Nephron progenitor cell (in vitro differentiated cells): ENCODE measurements at regions not wholly inside any gene's neighbourhood (a gene's known extent, or its start where the extent isn't known, plus 50 kb on each side); places are given as distances from the start of the nearest gene placed in this dataset.

Source experiments
- DNase-seq: peaks from one replicate; pipeline ENCODE4 v3.0.0; 2021
- H3K27ac Mint-ChIP-seq: 2 replicates; pipeline ENCODE4 v1.8.0; 2021; ENCODE audit warnings: mild to moderate bottlenecking, moderate library complexity, mixed read lengths
- H3K27me3 Mint-ChIP-seq: 2 replicates; pipeline ENCODE4 v1.8.0; 2021; ENCODE audit warnings: mild to moderate bottlenecking, low read depth, mixed read lengths; ENCODE audit not compliant: poor library complexity
- H3K36me3 Mint-ChIP-seq: 2 replicates; pipeline ENCODE4 v1.8.0; 2021; ENCODE audit warnings: low read depth, mixed read lengths
- H3K4me1 Mint-ChIP-seq: 2 replicates; pipeline ENCODE4 v1.8.0; 2021; ENCODE audit warnings: mixed read lengths
- H3K4me3 Mint-ChIP-seq: 2 replicates; pipeline ENCODE4 v1.8.0; 2021; ENCODE audit warnings: mild to moderate bottlenecking, moderate library complexity, mixed read lengths
- H3K9me3 Mint-ChIP-seq: 2 replicates; pipeline ENCODE4 v1.8.0; 2021; ENCODE audit warnings: mild to moderate bottlenecking, moderate library complexity, mixed read lengths
- TF ChIP-seq, protein P1 (sequence below): fragments of 200-600 bp; sonication (generic); IDR thresholded peaks from 2 replicates; pipeline ENCODE4 v1.5.0; 2021; ENCODE audit warnings: antibody characterized with exemption

DNA sequence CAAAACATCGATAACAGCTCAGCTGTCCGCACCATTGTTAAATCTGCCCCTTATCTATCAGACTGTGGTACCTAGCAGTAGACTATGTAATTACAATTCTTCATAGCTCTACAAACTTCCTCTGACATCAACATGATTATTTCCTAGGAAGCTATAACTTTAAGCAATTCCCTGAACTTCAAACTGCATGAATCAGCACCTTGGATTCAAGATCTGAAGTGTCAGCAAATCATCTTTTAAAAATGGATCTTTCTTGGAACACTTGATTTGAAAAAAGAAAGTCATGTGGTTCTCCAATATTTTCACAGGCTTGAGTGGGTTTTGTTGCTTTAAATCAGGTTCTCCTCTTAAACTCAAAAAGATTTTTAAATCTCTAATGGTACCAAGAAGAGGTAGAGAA lies 680.7 kb upstream of the LMCD1 start:
- no peak for DNase-seq
- Mint-ChIP-seq H3K36me3 (peaks cover 9% of the 10 kb centered on the region), H3K4me1 (no peaks in the 10 kb centered on the region), H3K27me3 (no peaks in the 10 kb centered on the region), H3K9me3 (peaks cover 37% of the 10 kb centered on the region), H3K4me3 (no peak overlapping the region), H3K27ac (no peak overlapping the region)
- TF ChIP-seq, protein P1, sequence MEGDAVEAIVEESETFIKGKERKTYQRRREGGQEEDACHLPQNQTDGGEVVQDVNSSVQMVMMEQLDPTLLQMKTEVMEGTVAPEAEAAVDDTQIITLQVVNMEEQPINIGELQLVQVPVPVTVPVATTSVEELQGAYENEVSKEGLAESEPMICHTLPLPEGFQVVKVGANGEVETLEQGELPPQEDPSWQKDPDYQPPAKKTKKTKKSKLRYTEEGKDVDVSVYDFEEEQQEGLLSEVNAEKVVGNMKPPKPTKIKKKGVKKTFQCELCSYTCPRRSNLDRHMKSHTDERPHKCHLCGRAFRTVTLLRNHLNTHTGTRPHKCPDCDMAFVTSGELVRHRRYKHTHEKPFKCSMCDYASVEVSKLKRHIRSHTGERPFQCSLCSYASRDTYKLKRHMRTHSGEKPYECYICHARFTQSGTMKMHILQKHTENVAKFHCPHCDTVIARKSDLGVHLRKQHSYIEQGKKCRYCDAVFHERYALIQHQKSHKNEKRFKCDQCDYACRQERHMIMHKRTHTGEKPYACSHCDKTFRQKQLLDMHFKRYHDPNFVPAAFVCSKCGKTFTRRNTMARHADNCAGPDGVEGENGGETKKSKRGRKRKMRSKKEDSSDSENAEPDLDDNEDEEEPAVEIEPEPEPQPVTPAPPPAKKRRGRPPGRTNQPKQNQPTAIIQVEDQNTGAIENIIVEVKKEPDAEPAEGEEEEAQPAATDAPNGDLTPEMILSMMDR = no peak

DNA sequence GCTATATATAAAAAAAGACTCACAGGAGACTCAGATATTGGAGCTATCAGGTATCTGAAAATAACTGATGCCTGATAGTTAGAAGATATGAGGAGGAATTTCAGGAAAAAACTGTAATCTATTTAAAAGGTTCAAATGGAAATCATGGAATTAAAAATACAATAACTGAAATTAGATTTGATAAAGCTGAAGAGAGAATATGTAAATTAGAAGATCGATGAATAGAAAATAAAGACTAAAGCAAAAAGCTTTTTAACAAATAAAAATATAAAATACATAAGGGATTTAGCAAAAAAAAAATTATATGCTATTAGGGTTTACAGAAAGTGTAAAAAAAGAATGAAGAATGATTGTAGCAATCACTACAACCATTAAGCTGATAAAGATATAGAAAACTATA lies 679.8 kb upstream of the LMCD1 start:
- peaks cover 43% of the 10 kb centered on the region for H3K9me3 Mint-ChIP-seq

DNA sequence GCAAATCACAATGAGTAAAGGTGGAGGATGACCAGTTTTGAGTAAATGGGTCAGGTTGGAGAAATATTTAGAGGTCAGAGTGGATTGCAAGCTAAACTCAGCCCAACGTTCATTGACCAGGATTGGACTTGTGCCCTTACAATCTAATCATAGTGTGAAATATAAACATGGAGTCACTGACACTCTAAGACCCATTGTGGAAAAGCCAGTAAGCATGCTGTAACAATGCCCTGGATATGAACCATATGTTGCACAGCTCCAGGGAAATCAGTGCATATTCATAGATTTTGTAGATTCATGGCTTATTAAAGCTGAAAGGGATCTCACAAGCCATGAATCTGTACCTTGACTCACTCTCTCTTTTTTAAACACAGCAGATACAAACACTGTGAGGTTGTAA lies 660.2 kb upstream of the LMCD1 start:
- H3K27me3 Mint-ChIP-seq = no peaks in the 10 kb centered on the region
- no peak overlapping the region for H3K27ac Mint-ChIP-seq
- no peak for DNase-seq
- no peaks in the 10 kb centered on the region for H3K4me1 Mint-ChIP-seq
- no peaks in the 10 kb centered on the region for H3K36me3 Mint-ChIP-seq
- no peaks in the 10 kb centered on the region for H3K9me3 Mint-ChIP-seq
- no peak overlapping the region for H3K4me3 Mint-ChIP-seq
- TF ChIP-seq, protein P1 = no peak

More for the DNA sequence above, 679.8 kb upstream of the LMCD1 start:
- peaks cover 9% of the 10 kb centered on the region for H3K36me3 Mint-ChIP-seq
- DNase-seq = no peak
- TF ChIP-seq, protein P1 = no peak
- H3K27ac Mint-ChIP-seq = no peak overlapping the region
- H3K4me3 Mint-ChIP-seq = no peak overlapping the region
- no peaks in the 10 kb centered on the region for H3K27me3 Mint-ChIP-seq
- H3K4me1 Mint-ChIP-seq = no peaks in the 10 kb centered on the region

DNA sequence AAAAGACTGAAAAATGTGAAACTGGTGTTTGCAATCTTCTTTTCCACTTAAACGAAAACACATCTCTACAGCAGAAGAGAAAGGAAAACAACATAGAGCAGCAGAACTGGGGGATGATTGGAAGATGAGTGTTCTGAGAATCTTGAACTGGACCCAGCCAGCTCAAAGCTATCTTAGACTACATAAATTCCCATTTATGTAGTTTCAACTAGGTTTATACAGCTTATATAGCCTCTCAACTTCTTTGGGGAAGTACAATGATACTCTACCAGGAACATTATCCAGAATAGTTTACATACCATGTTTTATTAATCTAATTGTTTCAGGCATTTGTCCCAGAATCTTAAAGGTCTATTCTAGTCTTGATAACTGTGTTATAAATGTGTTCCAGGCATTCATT lies 658.2 kb upstream of the LMCD1 start:
- Mint-ChIP-seq H3K4me3 (no peak overlapping the region), H3K36me3 (no peaks in the 10 kb centered on the region), H3K27me3 (no peaks in the 10 kb centered on the region), H3K9me3 (no peaks in the 10 kb centered on the region), H3K4me1 (no peaks in the 10 kb centered on the region), H3K27ac (peak overlapping the region; percentile 46)
- no peak for DNase-seq
- TF ChIP-seq, protein P1 = no peak

DNA sequence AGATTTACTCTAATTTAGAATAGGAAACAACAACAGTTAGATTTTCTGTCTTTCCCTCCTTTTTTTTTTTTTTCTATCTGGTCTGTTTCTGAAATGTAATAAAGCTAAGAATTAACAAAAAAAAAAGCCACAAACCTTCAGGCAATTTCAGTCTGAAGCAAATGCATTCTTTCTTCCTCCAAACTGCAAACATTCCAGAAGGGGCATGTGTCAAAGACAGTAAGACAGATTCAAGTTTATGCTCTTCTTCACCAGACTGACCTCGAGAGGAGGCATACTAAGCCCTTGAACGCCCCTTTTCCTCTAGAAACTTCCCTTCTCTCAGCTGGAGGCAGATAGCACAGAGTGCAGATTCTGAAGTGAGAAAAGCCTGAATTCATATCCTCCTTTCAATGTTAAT lies 654.6 kb upstream of the LMCD1 start:
- Mint-ChIP-seq H3K9me3 (no peaks in the 10 kb centered on the region), H3K36me3 (no peaks in the 10 kb centered on the region), H3K4me1 (no peaks in the 10 kb centered on the region), H3K27me3 (no peaks in the 10 kb centered on the region), H3K27ac (no peak overlapping the region), H3K4me3 (no peak overlapping the region)
- no peak for DNase-seq
- TF ChIP-seq, protein P1 = no peak

DNA sequence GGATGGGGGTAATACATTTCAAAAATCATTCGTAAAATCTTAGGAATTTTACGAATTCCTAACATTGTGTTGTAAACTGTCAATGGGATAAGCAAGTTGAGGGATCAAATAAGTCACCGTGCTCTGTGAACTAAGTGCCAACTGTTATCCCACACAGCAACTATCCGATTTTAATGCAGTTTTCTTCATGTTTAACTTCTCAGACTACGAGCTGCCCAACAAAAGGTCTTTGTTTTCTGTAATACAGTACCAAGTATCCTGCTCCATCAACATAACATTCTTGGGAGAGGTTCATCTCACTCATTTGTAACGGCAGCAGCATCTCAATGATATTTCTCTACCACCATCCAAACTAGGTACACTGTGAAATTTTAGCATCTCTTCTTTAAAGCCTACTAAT lies 654.1 kb upstream of the LMCD1 start:
- Mint-ChIP-seq H3K27me3 (no peaks in the 10 kb centered on the region), H3K4me3 (no peak overlapping the region), H3K4me1 (no peaks in the 10 kb centered on the region), H3K36me3 (no peaks in the 10 kb centered on the region), H3K27ac (no peak overlapping the region), H3K9me3 (no peaks in the 10 kb centered on the region)
- TF ChIP-seq, protein P1 = no peak
- DNase-seq = no peak
